Right renal cortex interstitium (tissue), 3 donors: ENCODE measurements at regions not wholly inside any gene's neighbourhood (a gene's known extent, or its start where the extent isn't known, plus 50 kb on each side); places are given as distances from the start of the nearest gene placed in this dataset.

Experiments used
- DNase-seq, 3 donors: peaks; one replicate each; pipeline ENCODE4 v3.0.0-alpha.2; 2013; ENCODE audit warnings: low read depth in 3 of 3, low spot score in 2 of 3

DNA sequence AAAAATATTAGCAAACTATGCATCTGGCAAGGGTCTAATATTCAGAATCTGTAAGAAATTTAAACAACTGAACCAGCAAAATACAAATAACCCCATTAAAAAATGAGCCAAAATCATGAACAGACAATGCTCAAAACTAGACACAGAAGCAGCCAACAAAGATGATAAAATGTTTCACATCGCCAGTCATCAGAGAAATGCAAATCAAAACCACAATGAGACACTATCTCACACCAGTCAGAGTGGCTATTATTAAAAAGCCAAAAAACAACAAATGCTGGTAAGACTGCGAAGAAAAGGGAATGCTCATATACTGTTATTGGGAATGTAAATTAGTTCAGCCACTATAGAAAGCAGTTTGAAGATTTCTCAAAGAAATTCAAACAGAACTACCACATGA is 201.3 kb upstream of the CPEB2 start:
- DNase-seq: no peak

DNA sequence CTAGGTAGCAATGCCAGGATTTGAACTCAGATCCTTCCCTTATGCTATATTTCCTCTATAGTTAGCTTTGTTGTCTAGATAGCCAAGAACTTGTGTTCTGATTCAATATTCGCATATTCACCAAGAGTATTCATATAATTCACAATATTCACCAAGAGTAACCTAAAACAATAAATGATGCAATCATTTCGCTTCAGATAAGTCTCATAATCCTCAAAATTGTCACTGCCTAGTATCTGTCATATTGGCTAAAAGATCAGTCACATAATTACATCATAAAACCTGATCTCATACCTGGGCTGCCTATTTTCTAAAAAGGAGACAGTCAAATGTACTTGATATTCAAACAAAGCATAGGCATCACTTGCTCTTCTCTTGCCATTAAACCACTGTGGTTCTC is 199.7 kb upstream of the CPEB2 start:
- DNase-seq: no peak

DNA sequence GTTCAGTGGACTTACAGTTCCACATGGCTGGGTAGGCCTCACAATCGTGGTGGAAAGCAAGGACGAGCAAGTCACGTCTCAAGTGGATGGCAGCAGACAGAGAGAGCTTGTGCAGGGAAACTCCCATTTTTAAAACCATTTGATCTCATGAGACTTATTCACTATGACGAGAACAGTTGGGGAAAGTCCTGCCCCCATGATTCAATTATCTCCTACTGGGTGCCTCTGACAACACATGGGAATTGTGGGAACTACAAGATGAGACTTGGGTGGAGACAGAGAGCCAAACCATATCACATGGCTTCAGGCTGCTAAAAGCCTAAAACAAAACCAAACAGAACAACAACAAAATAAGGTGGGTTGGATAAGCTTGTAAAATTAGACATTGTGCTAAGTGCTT is 194.4 kb upstream of the CPEB2 start:
- no peak for DNase-seq

DNA sequence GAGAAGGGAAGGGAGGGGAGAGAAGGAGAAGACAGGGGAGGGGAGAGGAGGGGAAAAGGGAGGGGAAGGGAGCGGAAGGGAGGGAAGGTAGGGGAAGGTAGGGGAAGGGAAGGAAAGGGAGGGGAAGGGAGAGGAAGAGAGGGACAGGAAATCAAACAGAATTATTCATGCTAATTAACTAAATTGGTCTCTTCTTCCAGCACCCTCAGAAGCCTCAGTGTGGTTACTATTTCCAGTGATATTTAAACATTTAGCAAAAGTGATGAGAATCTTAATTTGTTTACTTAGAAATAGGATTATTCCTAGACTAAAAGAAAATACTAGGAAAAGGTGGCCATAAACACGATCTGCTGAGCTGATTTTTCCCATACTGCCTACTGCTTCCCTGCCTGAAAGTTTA is 193.1 kb upstream of the CPEB2 start:
- no peak for DNase-seq

DNA sequence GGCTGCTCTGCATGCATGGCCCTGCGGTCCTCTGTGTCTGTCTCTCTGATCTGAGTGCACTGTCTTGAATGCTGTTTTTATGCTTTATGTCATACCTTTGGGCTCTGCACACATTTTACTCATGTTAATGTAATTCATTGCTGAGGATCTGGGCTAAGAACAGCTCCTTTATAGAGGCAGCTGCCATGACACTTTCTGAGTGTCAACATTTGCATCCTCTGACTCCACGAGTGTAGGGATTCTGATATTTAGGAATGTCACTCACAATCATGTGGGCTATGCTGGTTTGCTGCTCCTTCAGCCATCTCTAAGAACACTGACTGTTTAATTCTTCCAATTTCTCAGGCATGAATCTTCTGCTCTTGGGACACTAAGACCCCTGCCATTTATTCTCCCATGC is 192.2 kb upstream of the CPEB2 start:
- DNase-seq: no peak

DNA sequence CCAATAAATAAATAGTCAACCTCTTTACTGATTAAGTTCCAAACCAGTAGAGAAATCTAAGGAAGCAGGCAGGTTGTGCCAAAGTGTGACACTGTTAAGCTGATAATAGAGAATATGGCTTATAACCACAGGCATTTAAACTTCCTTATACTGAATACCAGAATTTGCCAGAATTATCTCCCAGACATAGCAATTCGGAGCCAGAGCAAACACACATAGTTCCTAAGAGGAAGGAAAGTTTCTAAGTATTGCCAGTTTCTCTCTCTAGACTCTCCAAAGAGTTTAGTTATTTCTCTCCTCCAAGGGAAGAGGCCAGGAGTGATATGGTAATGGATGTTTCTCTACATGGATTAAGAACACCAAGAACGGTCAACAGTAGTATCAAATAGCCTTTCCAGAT is 191.7 kb upstream of the CPEB2 start:
- DNase-seq: no peak

DNA sequence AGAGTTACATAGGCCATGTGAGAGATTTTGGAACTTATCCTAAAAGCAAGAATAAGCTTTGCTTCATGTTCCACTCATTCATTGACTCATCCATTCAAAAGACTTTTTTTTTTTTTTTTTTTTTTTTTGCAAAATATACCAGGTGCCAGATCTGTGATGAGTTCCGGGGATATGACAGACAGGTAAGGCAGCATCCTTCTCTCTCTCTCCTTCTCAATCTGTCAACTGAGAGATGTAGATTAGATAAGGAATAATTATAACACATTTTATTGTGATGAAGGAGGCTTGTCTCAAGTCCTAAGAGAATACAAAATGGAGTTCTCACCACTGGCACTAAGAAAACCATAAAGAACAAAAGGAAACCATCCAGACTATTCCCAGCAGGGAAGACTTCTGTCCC is 190.2 kb upstream of the CPEB2 start:
- DNase-seq: no peak

DNA sequence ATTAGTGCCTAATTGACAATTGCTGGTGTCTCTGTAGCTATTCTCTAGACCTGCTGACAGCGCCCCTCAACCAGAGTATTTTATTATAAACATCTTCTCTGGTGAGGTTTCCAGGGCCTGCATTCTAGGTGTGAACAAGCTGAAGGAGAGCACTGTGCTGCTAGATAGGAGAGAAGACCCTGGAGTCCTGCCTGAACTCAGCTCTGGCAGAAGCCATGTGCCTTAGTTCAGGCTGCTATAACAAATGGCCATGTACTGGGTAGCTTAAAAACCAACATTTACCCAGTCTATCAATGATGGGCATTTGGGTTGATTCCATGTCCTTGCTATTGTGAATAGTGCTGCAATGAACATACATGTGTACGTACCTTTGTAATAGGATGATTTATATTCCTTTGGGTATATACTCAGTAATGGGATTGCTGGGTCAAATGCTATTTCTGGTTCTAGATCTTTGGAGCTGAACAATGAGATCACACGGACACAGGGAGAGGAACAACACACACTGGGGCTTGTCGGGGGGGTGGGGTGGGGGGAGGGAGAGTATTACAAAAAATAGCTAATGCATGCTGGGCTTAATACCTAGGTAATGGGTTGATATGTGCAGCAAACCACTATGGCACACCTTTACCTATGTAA is 185.5 kb upstream of the CPEB2 start:
- no peak for DNase-seq

DNA sequence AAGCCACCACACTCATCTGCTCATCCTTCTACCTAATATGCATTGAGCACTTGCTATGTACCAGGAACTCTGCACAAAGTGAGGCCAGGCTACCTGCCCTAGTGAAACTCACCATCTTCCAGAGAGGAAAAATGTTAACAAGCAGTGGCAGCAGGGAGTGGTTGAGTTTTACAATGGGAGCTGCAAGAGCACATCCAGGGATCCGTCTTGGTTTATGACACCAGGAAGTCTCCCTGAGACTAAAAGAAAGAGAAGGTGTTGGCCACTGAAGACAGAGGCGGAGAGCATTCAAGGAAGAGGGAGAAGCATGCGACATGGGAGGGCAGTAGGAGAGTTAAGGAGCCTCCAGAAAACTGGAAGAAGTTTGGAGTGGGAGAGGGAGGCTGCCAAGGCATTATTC is 178.1 kb upstream of the CPEB2 start:
- DNase-seq: no peak

DNA sequence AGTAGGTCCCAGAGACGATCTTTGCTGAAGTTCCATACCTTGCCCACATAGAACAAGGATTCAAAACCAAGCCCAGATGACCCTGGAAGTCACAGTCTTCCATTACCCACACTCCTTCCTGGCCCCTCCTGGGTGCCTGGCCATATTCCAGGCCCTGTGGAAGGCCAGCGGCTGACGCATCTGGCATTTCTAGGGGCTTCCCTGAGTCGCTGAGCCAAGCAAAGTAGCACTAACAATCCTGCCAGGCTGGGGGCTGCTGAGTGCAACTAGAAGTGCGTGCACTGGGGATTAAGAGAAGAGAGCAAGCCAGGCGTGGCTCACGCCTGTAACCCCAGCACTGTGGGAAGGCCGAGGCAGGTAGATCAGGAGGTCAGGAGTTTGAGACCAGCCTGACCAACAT is 175.2 kb upstream of the CPEB2 start:
- DNase-seq: no peak

DNA sequence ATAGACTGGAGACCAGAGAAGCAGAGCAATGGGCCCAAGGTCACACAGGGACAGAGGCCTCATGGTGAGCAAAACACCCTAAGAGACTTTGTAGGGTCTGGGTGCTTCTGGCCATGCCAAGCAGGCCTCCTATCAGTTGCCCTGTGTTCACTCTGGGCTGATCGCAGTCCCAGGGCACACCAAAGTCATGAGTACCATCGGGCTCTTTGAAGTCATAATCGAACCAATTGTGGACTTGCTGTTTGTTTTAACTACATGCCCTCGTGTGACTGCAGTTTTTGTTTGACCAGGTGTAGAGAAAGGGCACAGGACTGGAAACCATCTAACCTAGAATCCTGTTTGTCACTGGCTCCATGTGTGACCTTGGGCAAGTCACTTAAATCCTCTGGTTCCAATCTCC is 172.5 kb upstream of the CPEB2 start:
- DNase-seq: no peak

DNA sequence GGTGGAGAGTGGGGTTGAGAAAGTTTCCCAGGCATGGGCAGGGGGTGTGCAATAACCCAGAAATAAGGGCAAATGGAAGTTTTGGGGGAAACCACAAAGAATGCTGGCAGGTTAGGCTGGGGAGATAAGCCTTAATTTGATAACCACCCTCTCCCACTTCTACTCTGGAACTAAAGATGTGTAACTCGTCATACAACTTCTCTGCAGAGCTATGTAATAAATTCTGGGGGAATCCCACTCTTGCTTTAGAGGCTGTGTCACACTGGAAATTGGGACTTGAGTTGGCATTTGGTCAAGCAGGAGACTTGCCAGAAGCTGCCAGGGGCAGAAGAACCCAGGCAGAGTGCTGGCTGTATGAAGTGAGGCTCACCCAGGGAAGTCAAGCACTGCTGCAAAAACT is 170.9 kb upstream of the CPEB2 start:
- DNase-seq: no peak

DNA sequence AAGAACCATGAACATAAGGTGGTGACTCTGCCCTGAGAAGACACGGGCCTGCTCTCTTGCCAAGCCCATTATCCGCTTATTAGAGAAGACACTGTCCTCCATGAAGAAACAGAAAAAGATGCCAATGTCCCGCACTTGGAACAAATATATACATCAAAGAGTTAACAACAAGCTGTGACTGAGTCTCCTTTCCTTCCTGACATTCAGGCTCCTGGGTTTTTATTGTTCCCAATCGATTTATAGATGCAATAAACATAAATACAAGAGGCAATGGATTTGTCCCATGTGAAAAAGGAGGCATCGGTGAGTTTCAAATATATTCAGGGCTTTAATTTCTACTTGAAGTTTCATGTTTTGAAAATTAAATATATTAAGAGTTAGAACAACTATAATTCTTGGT is 169.2 kb upstream of the CPEB2 start:
- DNase-seq: no peak

DNA sequence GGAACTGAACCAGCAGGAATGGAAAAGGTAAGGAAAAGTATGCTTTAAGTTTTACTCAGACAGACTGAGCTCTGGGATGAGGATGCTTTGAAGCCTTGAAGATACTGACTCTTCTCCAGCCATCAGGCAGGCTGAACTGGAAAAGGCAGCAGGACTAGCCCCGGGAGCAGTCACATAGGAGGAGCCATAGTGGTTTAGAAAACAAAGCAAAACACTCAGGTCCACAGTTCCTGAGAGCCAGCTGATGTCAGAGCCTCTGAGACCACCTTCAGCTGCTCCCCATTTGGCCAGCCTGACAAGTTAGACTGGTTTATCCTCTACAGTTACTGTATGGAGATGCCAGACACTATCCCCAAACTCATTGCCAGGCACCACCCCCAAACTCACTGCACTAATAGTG is 167.9 kb upstream of the CPEB2 start:
- no peak for DNase-seq

DNA sequence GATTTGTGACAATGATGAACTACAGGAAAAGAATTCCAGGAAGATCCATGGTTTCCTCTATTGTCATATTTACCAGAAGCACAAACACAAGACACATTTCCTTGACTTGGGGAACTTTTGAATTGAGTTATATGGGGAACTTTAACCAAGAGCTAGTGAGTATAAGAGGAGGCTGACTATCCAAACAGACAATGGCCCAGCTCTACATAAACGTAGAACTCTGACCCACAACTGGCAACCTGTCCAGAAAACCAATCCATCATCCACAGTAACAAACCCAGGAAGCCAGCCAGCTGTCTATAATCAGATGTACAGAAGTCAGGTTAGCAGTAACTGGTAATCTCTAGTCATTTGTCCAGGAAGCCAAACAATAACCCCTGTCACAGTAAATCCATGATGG is 167.0 kb upstream of the CPEB2 start:
- no peak for DNase-seq

DNA sequence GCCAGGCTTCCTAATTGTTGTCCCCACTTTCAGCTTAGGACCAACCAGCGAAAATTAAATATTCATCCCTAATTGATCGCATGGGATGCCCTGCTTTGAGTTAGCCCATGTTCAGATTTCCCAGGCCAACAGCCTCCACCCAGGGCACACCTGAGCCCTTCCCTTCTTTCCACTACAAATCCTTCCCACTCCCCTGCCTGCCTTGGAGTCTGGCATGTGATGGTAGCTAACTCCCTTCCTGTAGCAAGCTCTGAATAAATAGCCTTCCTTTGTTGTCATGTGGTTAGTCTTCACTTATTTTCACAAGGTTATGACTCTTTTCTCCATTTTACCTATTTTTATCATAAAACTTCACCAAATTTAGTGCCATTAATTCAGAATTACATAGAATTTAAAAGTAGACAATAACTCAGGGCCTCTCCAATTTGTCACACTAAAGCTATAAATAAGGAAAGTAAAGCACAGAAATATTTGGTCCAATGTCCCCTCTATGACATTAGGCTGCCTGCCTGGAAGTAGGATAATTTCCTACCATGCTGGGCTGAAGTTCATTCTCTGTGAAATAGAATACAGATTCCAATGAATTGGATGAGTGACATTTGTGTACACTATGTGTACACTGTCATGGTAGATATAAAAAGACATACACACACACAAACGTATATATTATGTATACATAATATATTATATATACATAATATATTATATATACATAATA is 166.4 kb upstream of the CPEB2 start:
- DNase-seq: no peak

DNA sequence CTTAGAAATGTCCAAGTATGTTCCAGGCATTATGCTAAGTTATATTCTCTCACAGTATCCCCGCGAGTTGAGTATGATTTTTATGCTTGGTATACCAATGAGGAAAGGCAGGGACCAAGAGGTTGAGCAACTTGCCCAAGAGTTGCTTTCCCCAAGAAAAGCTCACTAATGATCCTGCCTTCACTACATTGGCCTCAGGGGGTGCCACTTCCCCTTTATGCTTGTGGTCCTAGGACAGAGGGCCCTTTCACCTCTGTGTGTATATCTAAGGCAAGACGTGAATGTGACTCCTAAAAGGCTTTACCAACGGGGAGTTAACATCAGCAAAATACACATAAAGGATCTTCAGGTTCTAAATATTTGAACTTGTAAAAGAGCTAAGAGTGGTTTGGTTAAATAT is 164.4 kb upstream of the CPEB2 start:
- DNase-seq: no peak

DNA sequence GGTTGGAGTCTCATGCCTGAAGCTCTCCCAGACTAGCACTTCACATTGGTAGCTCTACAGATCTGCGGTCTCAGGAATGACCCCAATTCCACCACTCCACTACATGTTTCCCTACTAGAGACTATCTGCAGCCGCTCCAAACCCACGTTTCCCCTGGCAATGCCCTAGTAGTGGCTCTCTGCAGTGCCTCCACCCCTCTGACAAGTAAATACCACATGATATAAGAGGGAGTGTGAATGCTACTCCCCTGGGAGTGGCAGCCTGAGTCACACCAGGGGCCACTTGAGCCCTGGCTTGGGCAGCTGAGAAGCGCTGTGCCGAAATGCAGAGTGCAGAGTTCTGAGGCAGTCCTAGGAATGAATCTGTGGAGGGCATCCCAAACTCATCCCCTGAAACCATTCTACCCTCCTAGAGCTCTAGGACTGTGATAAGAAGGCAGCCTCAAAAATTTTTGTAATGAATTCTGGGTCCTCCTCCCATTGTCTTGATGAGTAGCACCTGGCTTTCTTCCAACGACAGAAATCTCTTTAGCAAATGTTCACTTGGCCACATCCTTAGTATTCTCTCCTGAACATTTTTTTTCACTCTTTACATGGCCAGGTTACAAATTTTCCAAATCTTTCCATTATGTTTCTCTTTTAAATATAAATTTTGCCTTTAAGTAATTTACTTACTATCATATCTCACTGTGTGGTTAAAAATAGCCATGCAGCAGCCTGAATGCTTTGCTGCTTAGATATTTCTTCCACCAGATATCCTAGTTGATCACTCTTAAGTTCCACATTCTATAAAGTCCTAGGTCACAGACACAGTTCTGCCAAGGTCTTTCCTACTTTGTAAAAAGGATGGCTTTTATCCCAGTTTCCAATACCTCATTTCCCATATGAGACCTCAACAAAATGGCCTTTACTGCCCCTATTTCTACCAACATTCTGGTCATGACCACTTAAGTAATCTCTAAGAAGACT is 160.2 kb upstream of the CPEB2 start:
- no peak for DNase-seq

DNA sequence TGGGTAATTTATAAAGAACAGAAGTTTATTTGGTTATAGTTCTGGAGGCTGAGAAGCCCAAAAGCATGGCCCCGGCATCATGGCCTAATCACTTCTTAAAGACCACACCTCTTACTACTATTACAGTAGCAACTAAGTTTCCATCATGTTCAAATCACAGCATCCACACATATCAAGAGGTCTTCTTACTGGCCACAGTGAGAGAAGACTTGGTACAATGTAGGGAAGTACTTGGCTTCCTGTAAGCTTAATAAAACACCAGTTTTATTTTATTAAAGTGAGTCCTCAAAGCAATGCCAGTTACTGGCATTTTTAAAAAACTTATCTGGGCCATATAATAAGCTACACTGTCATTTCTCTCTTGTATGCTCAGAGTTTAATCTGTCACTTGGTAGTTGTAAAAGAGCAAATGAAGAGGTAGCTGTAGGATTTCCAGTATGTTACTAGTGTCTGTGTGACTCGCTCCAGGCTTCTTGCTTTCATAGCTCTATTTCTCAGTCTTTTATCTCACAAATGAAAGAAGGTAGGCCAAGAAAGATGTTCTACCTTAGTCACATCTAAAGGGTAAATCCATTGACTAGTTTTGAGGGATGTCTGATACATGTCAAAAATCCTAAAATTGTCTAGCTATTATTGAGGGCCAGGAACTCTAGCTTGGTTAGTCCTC is 159.2 kb upstream of the CPEB2 start:
- no peak for DNase-seq

DNA sequence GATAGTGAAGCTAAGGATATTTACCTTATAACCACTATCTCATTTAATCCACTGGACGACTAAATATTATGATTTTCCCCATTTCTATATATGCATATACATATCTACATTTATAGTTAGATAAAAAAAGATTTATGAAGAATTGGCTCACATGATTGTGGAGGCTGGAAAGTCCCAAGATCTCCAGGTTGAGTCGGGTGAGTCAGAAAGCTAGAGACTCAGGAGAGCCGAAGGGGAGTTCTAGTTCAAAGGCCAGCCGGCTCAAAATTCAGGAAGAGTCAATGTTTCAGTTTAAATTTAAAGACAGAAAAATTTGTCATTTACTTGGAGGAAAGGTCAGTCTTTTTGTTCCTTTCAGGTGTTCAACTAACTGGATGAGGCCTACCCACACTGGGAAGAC is 158.2 kb upstream of the CPEB2 start:
- DNase-seq: no peak

DNA sequence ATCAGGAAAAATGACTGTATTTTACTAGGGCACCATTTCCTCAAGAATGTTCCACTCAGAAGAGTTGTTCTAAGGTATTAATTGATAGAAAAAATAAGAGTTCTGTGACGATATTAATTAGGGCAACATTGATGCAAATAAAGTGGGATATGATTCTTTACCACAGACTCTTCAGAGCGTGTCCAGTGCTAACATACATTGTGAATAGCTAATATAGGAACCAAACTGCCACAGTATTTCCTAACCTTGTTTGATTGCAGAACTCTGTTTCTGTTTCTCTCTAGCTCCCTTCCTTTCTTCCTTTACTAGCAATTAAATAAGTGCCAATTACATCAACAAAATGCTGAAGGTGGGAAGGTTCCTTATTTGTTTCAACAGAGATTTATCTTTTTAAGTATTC is 154.1 kb upstream of the CPEB2 start:
- DNase-seq: no peak
